ENCODE measurements at regions not wholly inside any gene's neighbourhood (a gene's known extent, or its start where the extent isn't known, plus 50 kb on each side); places are given as distances from the start of the nearest gene placed in this dataset.

DNA sequence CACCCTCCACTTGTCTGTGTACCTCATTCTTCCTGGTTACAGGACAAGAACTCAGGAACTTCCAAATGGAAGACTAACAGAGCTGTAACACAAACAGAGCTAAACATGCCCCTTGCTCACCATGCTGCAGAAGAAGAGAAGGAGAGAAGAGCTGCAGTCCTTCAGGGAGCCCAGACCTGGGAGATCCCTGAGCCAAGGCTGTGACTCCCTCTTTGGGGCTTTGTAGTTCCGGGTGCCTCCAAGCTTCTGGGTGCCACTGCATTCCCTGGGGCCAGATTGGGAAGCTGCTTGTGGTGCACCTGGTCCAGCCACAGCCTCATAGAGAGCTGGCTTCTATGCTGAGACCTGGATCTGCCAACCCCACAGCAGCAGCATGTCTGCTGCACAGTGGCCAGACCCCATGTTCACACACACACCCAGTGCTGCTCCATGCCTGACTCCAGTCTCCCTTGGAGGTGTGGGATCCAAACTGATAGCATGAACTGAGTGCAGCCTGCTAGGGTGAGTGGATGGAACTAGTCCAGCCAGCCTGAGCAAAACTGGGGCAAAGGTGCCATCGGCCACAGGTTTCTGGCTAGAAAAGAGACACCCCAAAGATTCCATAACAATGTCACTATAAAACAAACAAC, 263.0 kb upstream of the NRIP1 start:
- TF ChIP-seq CHD4 (IDR thresholded peaks at IDR 0.05), result no peak
- TF ChIP-seq POLR2AphosphoS5 (IDR thresholded peaks at IDR 0.05; ENCODE audit: low read length), result no peak
- TF ChIP-seq CREM (IDR thresholded peaks at IDR 0.05; ENCODE audit: low read depth), result no peak
- TF ChIP-seq, protein P1, sequence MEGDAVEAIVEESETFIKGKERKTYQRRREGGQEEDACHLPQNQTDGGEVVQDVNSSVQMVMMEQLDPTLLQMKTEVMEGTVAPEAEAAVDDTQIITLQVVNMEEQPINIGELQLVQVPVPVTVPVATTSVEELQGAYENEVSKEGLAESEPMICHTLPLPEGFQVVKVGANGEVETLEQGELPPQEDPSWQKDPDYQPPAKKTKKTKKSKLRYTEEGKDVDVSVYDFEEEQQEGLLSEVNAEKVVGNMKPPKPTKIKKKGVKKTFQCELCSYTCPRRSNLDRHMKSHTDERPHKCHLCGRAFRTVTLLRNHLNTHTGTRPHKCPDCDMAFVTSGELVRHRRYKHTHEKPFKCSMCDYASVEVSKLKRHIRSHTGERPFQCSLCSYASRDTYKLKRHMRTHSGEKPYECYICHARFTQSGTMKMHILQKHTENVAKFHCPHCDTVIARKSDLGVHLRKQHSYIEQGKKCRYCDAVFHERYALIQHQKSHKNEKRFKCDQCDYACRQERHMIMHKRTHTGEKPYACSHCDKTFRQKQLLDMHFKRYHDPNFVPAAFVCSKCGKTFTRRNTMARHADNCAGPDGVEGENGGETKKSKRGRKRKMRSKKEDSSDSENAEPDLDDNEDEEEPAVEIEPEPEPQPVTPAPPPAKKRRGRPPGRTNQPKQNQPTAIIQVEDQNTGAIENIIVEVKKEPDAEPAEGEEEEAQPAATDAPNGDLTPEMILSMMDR (IDR thresholded peaks at IDR 0.05 in 2 of 3, conservative IDR thresholded peaks at IDR 0.05 in 1 of 3; ENCODE audit: control insufficient read depth in 2 of 3, extremely low read depth in 1 of 3, insufficient read depth in 1 of 3, low read depth in 3 of 3, low read length in 3 of 3), result no peak
- no peak for TF ChIP-seq TCF7 (IDR thresholded peaks at IDR 0.05; ENCODE audit: borderline replicate concordance)
